Activated effector memory CD4-positive, alpha-beta T cell treated with anti-CD3 and anti-CD28 coated beads, Interleukin-2, amount 50 U/mL, for 16 hours (primary cell): ENCODE measurements at regions not wholly inside any gene's neighbourhood (a gene's known extent, or its start where the extent isn't known, plus 50 kb on each side); places are given as distances from the start of the nearest gene placed in this dataset.
"Not testable (repeated sequence)": the region's sequence is repeated elsewhere in the genome, so short reads cannot be mapped to it uniquely, and the experiment has no call there.

Experiments
- DNase-seq: peaks from one replicate; pipeline ENCODE4 v3.0.0-alpha.2; 2020

GRCh38 chr9:7456793-7457530, 342.6 kb downstream of the DMAC1 start:
- no peak for DNase-seq

GRCh38 chr9:7456377-7456776, 343.2 kb downstream of the DMAC1 start:
- DNase-seq: no peak

- DNase-seq: no peak
Observed at GRCh38 chr9:7454624-7455023, 345.0 kb downstream of the DMAC1 start.

- DNase-seq: no peak
Observed at GRCh38 chr9:7452378-7452777, 347.2 kb downstream of the DMAC1 start.

- DNase-seq: no peak
Observed at GRCh38 chr9:7451062-7451461, 348.5 kb downstream of the DMAC1 start.

- no peak for DNase-seq
Observed at GRCh38 chr9:7443541-7443940, 356.0 kb downstream of the DMAC1 start.

GRCh38 chr9:7439355-7439995, 360.1 kb downstream of the DMAC1 start:
- DNase-seq: no peak

GRCh38 chr9:7436754-7437153, 362.8 kb downstream of the DMAC1 start:
- DNase-seq: no peak

GRCh38 chr9:7433508-7434292, 365.9 kb downstream of the DMAC1 start:
- no peak for DNase-seq

- DNase-seq: no peak
Observed at GRCh38 chr9:7432989-7433388, 366.6 kb downstream of the DMAC1 start.

GRCh38 chr9:7417397-7417796, 382.2 kb downstream of the DMAC1 start:
- DNase-seq: not testable (repeated sequence)

- no peak for DNase-seq
Observed at GRCh38 chr9:7415836-7416235, 383.7 kb downstream of the DMAC1 start.

- no peak for DNase-seq
Observed at GRCh38 chr9:7408845-7409244, 390.7 kb downstream of the DMAC1 start.

GRCh38 chr9:7407246-7407645, 392.3 kb downstream of the DMAC1 start:
- DNase-seq: no peak

- DNase-seq: no peak
Observed at GRCh38 chr9:7405924-7406604, 393.5 kb downstream of the DMAC1 start.

- DNase-seq: no peak
Observed at GRCh38 chr9:7403839-7404487, 395.6 kb downstream of the DMAC1 start.

GRCh38 chr9:7403028-7403389, 396.6 kb downstream of the DMAC1 start:
- no peak for DNase-seq

- no peak for DNase-seq
Observed at GRCh38 chr9:7402334-7403027, 397.1 kb downstream of the DMAC1 start.

- no peak for DNase-seq
Observed at GRCh38 chr9:7401116-7401515, 398.5 kb downstream of the DMAC1 start.

GRCh38 chr9:7394002-7394774, 405.4 kb downstream of the DMAC1 start:
- DNase-seq: no peak

- DNase-seq: no peak
Observed at GRCh38 chr9:7392148-7392547, 407.4 kb downstream of the DMAC1 start.
